OCI-LY3 (cell line): ENCODE measurements at regions not wholly inside any gene's neighbourhood (a gene's known extent, or its start where the extent isn't known, plus 50 kb on each side); places are given as distances from the start of the nearest gene placed in this dataset.

Experiments
- H2AFZ ChIP-seq: fragments of 200-600, 300-600 bp; shearing (Covaris generic); 2 replicates; pipeline ENCODE4 v1.6.0; 2014; ENCODE audit warnings: antibody characterized with exemption, low read depth, low read length
- H3K27ac ChIP-seq: fragments of 200-600, 300-600 bp; sonication (generic); 2 replicates; pipeline ENCODE4 v1.5.1; 2014; ENCODE audit warnings: mild to moderate bottlenecking, low read length, moderate library complexity, mixed read lengths
- H3K27me3 ChIP-seq: fragments of 200-600, 300-600 bp; sonication (generic); 2 replicates; pipeline ENCODE4 v1.6.1; 2014; ENCODE audit warnings: low read depth, low read length, mixed read lengths
- H3K36me3 ChIP-seq: fragments of 200-600, 300-600 bp; sonication (generic); replicated peaks from 2 replicates; pipeline ENCODE3; 2014; ENCODE audit warnings: low read depth, low read length, mixed read lengths
- H3K4me1 ChIP-seq: fragments of 300-600, 200-600 bp; sonication (generic); 2 replicates; pipeline ENCODE4 v1.6.1; 2014; ENCODE audit warnings: low read length, mixed read lengths
- H3K4me2 ChIP-seq: fragments of 200-600, 300-600 bp; sonication (generic); 2 replicates; pipeline ENCODE4 v1.6.1; 2014; ENCODE audit warnings: low read length, mixed read lengths
- H3K4me3 ChIP-seq: fragments of 300-600, 200-600 bp; sonication (generic); 2 replicates; pipeline ENCODE4 v1.5.1; 2014; ENCODE audit warnings: antibody characterized with exemption, mild to moderate bottlenecking, low read length, moderate library complexity
- H3K79me2 ChIP-seq: fragments of 300-600, 200-600 bp; shearing (Covaris generic); 2 replicates; pipeline ENCODE4 v1.6.1; 2014; ENCODE audit warnings: mild to moderate bottlenecking, low read length, mixed read lengths
- H3K9ac ChIP-seq: fragments of 300-600, 200-600 bp; shearing (Covaris generic); 2 replicates; pipeline ENCODE4 v1.6.0; 2014; ENCODE audit warnings: mild to moderate bottlenecking, low read length, moderate library complexity
- H3K9me3 ChIP-seq: fragments of 200-600, 300-600 bp; shearing (Covaris generic); 2 replicates; pipeline ENCODE4 v1.6.1; 2014; ENCODE audit warnings: low read length, mixed read lengths; ENCODE audit not compliant: insufficient read depth
- H4K20me1 ChIP-seq: fragments of 200-600, 300-600 bp; sonication (generic); 2 replicates; pipeline ENCODE4 v1.6.1; 2016; ENCODE audit warnings: low read length, mixed read lengths; ENCODE audit not compliant: insufficient read depth
- EZH2phosphoT487 ChIP-seq: fragments of 200-600 bp; shearing (Covaris generic); IDR thresholded peaks from 2 replicates; pipeline ENCODE4 v1.6.1; 2018; ENCODE audit warnings: antibody characterized with exemption, mixed run types, low read depth
- TF ChIP-seq, protein P1 (sequence below): fragments of 200-600, 300-600 bp; sonication (generic); IDR thresholded peaks from 2 replicates; pipeline ENCODE4 v1.5.1; 2014; ENCODE audit warnings: antibody characterized with exemption, low read length, low read depth

DNA sequence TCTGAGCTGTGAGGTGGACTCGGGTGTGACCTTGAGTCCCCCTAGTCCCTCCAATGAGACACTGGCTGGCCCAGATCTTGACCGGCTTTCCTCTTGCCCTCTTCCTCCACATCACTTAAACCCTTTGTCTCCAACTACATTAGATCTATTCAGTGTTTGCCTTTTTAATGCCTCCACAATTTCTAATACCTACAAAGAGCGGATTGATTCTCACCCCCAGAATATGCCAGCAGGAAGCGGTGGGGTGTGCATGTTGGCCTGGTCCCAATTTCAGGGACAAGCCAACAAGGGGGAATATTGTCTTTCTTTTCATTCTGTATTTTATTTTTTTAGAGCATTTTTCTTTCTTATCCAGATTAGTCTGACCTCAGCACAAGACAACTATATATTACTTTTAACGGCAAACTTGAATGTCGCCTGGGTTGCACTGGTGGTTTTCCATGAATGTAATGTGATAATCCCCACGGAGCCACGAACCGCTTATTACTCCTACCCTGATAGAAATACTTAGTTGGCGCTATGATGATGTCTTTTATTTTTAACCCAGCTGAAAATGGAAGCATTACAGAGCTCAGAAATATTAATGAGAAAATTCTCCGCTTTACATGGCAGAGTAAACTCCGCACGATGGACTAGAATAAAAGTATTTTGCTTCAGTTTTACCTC is 68.5 kb upstream of the MYO10 start:
- Histone ChIP-seq H3K9me3 (no peaks in the 10 kb centered on the region), H3K9ac (no peak overlapping the region), H2AFZ (no peak overlapping the region), H3K4me1 (no peaks in the 10 kb centered on the region), H3K36me3 (no peaks in the 10 kb centered on the region), H3K27ac (no peak overlapping the region), H3K4me3 (no peak overlapping the region), H3K79me2 (no peaks in the 10 kb centered on the region), H4K20me1 (no peaks in the 10 kb centered on the region), H3K4me2 (no peak overlapping the region), H3K27me3 (no peaks in the 10 kb centered on the region)
- TF ChIP-seq, protein P1, sequence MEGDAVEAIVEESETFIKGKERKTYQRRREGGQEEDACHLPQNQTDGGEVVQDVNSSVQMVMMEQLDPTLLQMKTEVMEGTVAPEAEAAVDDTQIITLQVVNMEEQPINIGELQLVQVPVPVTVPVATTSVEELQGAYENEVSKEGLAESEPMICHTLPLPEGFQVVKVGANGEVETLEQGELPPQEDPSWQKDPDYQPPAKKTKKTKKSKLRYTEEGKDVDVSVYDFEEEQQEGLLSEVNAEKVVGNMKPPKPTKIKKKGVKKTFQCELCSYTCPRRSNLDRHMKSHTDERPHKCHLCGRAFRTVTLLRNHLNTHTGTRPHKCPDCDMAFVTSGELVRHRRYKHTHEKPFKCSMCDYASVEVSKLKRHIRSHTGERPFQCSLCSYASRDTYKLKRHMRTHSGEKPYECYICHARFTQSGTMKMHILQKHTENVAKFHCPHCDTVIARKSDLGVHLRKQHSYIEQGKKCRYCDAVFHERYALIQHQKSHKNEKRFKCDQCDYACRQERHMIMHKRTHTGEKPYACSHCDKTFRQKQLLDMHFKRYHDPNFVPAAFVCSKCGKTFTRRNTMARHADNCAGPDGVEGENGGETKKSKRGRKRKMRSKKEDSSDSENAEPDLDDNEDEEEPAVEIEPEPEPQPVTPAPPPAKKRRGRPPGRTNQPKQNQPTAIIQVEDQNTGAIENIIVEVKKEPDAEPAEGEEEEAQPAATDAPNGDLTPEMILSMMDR = no peak
- no peak for TF ChIP-seq EZH2phosphoT487

DNA sequence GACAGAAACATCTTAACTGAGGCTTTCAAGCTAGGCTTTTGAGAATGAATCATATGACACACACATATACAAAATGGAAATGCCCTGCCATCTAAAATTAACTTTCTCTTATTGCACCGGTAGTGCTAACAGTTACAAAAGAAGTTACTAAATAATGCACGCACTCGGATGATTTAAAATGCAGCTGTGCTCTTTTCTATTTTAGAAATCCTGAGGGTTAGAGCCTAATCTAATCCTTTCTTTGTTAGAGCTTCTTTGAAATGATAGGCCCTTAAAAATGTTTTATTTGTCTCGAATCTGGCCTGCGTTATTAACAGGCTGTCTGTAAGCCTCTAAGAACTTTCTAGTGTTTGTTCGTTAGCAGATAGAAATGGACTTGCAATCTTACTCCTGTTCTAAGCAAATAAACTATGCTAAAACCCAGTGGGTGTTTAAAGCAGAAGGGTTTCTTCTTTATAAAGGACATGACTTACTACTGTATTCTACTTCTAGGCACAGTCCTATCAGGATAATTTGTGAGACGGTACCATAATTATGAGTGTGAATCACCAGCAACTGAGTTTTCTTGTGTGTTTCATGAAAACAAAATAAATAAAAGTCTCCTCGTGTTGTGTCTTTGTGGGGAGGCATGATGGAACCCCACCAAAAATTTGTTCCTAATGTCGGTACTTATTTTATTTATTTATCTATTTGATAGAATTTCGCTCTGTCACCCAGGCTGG is 69.2 kb upstream of the MYO10 start:
- H3K79me2 ChIP-seq = no peaks in the 10 kb centered on the region
- H3K9ac ChIP-seq = no peak overlapping the region
- no peak overlapping the region for H3K4me2 ChIP-seq
- no peak for TF ChIP-seq EZH2phosphoT487
- TF ChIP-seq, protein P1 = no peak
- no peaks in the 10 kb centered on the region for H3K4me1 ChIP-seq
- no peaks in the 10 kb centered on the region for H3K27me3 ChIP-seq
- H2AFZ ChIP-seq = no peak overlapping the region
- H3K4me3 ChIP-seq = no peak overlapping the region
- no peaks in the 10 kb centered on the region for H4K20me1 ChIP-seq
- H3K9me3 ChIP-seq = no peaks in the 10 kb centered on the region
- no peaks in the 10 kb centered on the region for H3K36me3 ChIP-seq
- no peak overlapping the region for H3K27ac ChIP-seq

DNA sequence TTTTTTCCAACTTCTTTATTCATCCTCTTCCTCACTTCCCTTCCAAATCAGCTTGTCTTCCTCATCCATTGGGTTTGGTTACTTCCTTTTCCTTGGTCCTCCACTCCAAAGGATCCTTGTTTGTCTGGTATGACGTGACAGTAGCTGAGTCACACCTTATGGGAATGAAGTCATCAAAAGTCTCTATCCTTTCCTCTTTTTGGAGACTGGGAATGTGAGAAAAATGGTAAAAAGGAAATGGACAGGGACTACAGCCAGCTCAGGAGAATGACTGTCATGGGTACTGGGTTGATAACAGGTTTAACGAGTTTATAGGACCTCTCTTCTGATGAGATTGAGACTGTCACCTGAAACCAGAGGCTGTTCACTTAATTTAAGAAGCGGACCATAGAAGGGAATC is 76.2 kb upstream of the MYO10 start:
- Histone ChIP-seq H3K36me3 (no peaks in the 10 kb centered on the region), H3K4me1 (no peaks in the 10 kb centered on the region), H2AFZ (no peak overlapping the region), H3K27me3 (no peaks in the 10 kb centered on the region), H3K9me3 (no peaks in the 10 kb centered on the region), H4K20me1 (no peaks in the 10 kb centered on the region), H3K27ac (no peak overlapping the region), H3K9ac (no peak overlapping the region), H3K4me3 (no peak overlapping the region), H3K4me2 (no peak overlapping the region), H3K79me2 (no peaks in the 10 kb centered on the region)
- TF ChIP-seq, protein P1 = no peak
- TF ChIP-seq EZH2phosphoT487 = no peak

DNA sequence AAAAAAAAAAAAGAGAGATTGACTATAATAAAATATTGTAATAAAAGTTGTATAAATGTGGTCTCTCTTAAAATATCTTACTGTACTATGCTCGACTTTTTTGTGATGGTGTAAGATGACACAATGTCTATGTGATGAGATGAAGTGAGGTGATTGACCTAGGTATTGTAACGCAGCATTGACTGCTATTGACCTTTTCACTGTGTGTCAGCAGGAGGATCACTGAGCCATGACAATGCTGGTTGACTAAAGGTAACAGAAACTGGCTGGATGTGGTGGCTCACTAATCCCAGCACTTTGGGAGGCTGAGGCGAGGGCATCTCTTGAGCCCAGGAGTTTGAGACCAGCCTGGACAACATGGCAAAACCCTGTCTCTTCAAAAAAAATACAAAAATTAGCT is 78.6 kb upstream of the MYO10 start:
- Histone ChIP-seq H3K27ac (no peak overlapping the region), H4K20me1 (no peaks in the 10 kb centered on the region), H3K9ac (no peak overlapping the region), H2AFZ (no peak overlapping the region), H3K4me2 (no peak overlapping the region), H3K79me2 (no peaks in the 10 kb centered on the region), H3K4me1 (no peaks in the 10 kb centered on the region), H3K27me3 (no peaks in the 10 kb centered on the region), H3K36me3 (no peaks in the 10 kb centered on the region), H3K4me3 (no peak overlapping the region), H3K9me3 (no peaks in the 10 kb centered on the region)
- no peak for TF ChIP-seq EZH2phosphoT487
- TF ChIP-seq, protein P1 = no peak
